ENCODE measurements at regions not wholly inside any gene's neighbourhood (a gene's known extent, or its start where the extent isn't known, plus 50 kb on each side); places are given as distances from the start of the nearest gene placed in this dataset.

- H4K8ac ChIP-seq (replicated peaks; ENCODE audit: insufficient read length, low read depth, low read length): no peak overlapping the region
- no peak overlapping the region for H3K18ac ChIP-seq (ENCODE audit: insufficient read length, low read depth, low read length)
- Mint-ChIP-seq H3K9me3 (no peaks in the 10 kb centered on the region), H3K36me3 (ENCODE audit: insufficient read depth in 1 of 3, low read depth in 3 of 3) (no peaks in the 10 kb centered on the region), H3K4me1 (peaks cover 8 to 9% of the 10 kb centered on the region in 2 experiments), H3K27ac (no peak overlapping the region), H3K4me3 (no peak overlapping the region), H3K27me3 (ENCODE audit: low read depth) (no peaks in the 10 kb centered on the region)
- H3K9ac ChIP-seq (ENCODE audit: extremely low read depth, insufficient read length, low read length): no peak overlapping the region
- H2BK20ac ChIP-seq (ENCODE audit: low read depth, low read length, poor library complexity, severe bottlenecking): no peak overlapping the region
- H2BK15ac ChIP-seq (ENCODE audit: low read depth, low read length): no peak overlapping the region
- no peak overlapping the region for H3K4me2 ChIP-seq (ENCODE audit: insufficient read depth, insufficient read length, low read length)
- TF ChIP-seq CTCF (conservative IDR thresholded peaks at IDR 0.05): no peak
- H3K27ac ChIP-seq (ENCODE audit: insufficient read length, low read depth, low read length): no peak overlapping the region
- H4K20me1 ChIP-seq (ENCODE audit: control insufficient read depth, insufficient read depth, insufficient read length): no peaks in the 10 kb centered on the region
- no peak for DNase-seq
- no peak overlapping the region for H3K56ac ChIP-seq (ENCODE audit: insufficient read length, low read depth, low read length)
- no peaks in the 10 kb centered on the region for H3K23me2 ChIP-seq (ENCODE audit: insufficient read length, low read depth, low read length, poor library complexity, severe bottlenecking)
- no CpG with 5 or more reads among the region's 5 CpGs for whole genome bisulfite sequencing (ENCODE audit: extremely low coverage, insufficient read length, low lambda C conversion rate)
- no peaks in the 10 kb centered on the region for H3K79me1 ChIP-seq (ENCODE audit: insufficient read depth, low read depth, low read length, poor library complexity, severe bottlenecking)
- no peak overlapping the region for H3K4ac ChIP-seq (ENCODE audit: low read depth, low read length)
- no peak overlapping the region for H3T11ph ChIP-seq (ENCODE audit: low read length)
- no peak overlapping the region for H2BK5ac ChIP-seq (ENCODE audit: insufficient read length, low read length)
- no peak overlapping the region for H2BK12ac ChIP-seq (ENCODE audit: insufficient read length, low read depth, low read length)
- no peak overlapping the region for H2AFZ ChIP-seq (ENCODE audit: low read length)
- H2AK5ac ChIP-seq (ENCODE audit: insufficient read length, low read length): no peak overlapping the region
- no peak overlapping the region for H3K14ac ChIP-seq (ENCODE audit: insufficient read depth, low read length)
- no peaks in the 10 kb centered on the region for H3K27me3 ChIP-seq (ENCODE audit: insufficient read depth, low read length)
- H3K4me1 ChIP-seq (ENCODE audit: insufficient read depth, low read length): no peaks in the 10 kb centered on the region; the same call in 1 of the 2 replicates
- no peaks in the 10 kb centered on the region for H3K9me3 ChIP-seq (ENCODE audit: control insufficient read depth, low read depth, low read length)
- H2BK120ac ChIP-seq (ENCODE audit: low read depth, low read length, poor library complexity, severe bottlenecking): no peak overlapping the region
- no peak overlapping the region for H3K23ac ChIP-seq (ENCODE audit: insufficient read length, low read depth, low read length)
- no peaks in the 10 kb centered on the region for H3K79me2 ChIP-seq (ENCODE audit: insufficient read depth, low read length)
- H4K91ac ChIP-seq (ENCODE audit: insufficient read length, low read depth, low read length): no peak overlapping the region
- H4K5ac ChIP-seq (ENCODE audit: insufficient read length, low read depth, low read length): no peak overlapping the region
Measured at GRCh38 chr12:127899971-127900370, 367.0 kb upstream of the TMEM132C start.

All from H9 (cell line).